ENCODE measurements at regions not wholly inside any gene's neighbourhood (a gene's known extent, or its start where the extent isn't known, plus 50 kb on each side); places are given as distances from the start of the nearest gene placed in this dataset.

DNA sequence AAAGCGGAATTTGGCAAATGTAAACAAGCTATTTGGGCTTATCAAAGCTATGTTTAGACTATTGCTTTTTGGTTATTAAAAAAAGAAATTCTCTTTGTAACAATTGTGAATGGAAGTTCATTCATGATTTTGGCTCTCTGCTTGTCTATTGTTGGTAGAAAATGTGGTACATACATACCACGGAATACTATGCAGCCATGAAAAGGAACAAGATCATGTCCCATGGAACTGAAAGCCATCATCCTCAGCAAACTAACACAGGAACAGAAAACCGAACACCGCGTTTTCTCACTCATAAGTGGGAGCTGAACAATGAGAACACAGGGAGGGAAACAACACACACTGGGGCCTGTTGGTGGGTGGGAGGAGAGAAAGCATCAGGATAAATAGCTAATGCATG lies 465.4 kb downstream of the SETD4 start:
- no peak for TF ChIP-seq POLR2A (IDR thresholded peaks at IDR 0.05)
- TF ChIP-seq, protein P1, sequence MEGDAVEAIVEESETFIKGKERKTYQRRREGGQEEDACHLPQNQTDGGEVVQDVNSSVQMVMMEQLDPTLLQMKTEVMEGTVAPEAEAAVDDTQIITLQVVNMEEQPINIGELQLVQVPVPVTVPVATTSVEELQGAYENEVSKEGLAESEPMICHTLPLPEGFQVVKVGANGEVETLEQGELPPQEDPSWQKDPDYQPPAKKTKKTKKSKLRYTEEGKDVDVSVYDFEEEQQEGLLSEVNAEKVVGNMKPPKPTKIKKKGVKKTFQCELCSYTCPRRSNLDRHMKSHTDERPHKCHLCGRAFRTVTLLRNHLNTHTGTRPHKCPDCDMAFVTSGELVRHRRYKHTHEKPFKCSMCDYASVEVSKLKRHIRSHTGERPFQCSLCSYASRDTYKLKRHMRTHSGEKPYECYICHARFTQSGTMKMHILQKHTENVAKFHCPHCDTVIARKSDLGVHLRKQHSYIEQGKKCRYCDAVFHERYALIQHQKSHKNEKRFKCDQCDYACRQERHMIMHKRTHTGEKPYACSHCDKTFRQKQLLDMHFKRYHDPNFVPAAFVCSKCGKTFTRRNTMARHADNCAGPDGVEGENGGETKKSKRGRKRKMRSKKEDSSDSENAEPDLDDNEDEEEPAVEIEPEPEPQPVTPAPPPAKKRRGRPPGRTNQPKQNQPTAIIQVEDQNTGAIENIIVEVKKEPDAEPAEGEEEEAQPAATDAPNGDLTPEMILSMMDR (IDR thresholded peaks at IDR 0.05): no peak

All from adrenal gland (tissue), 5 donors.